H9 (cell line): ENCODE measurements at regions not wholly inside any gene's neighbourhood (a gene's known extent, or its start where the extent isn't known, plus 50 kb on each side); places are given as distances from the start of the nearest gene placed in this dataset.

Source experiments
- DNase-seq: peaks from one replicate; pipeline ENCODE4 v3.0.0-alpha.2; 2017
- H2AFZ ChIP-seq: one replicate; pipeline ENCODE4 v1.6.1; 2013; ENCODE audit warnings: mild to moderate bottlenecking, low read length, control low read depth, moderate library complexity
- H2AK5ac ChIP-seq: 2 replicates; pipeline ENCODE4 v1.6.1; 2013; ENCODE audit warnings: low read length, control low read depth, mixed read lengths; ENCODE audit not compliant: insufficient read length
- H2BK120ac ChIP-seq: one replicate; pipeline ENCODE4 v1.6.1; 2013; ENCODE audit warnings: low read depth, mild to moderate bottlenecking, low read length, control low read depth, inconsistent platforms; ENCODE audit not compliant: poor library complexity, severe bottlenecking
- H2BK12ac ChIP-seq: 2 replicates; pipeline ENCODE4 v1.6.1; 2013; ENCODE audit warnings: low read length, control low read depth, mixed read lengths, low read depth; ENCODE audit not compliant: insufficient read length
- H2BK15ac ChIP-seq: 2 replicates; pipeline ENCODE4 v1.6.1; 2013; ENCODE audit warnings: low read depth, low read length, control low read depth
- H2BK20ac ChIP-seq: one replicate; pipeline ENCODE4 v1.6.1; 2013; ENCODE audit warnings: low read depth, mild to moderate bottlenecking, low read length, control low read depth, inconsistent platforms; ENCODE audit not compliant: poor library complexity, severe bottlenecking
- H2BK5ac ChIP-seq: 2 replicates; pipeline ENCODE4 v1.6.1; 2013; ENCODE audit warnings: low read length, control low read depth, mixed read lengths; ENCODE audit not compliant: insufficient read length
- H3K14ac ChIP-seq: 2 replicates; pipeline ENCODE4 v1.6.1; 2013; ENCODE audit warnings: low read length, control low read depth; ENCODE audit not compliant: insufficient read depth
- H3K18ac ChIP-seq: 2 replicates; pipeline ENCODE4 v1.6.1; 2013; ENCODE audit warnings: low read depth, mild to moderate bottlenecking, mixed read lengths, low read length, control low read depth; ENCODE audit not compliant: insufficient read length
- H3K23ac ChIP-seq: 2 replicates; pipeline ENCODE4 v1.6.1; 2013; ENCODE audit warnings: low read length, control low read depth, mixed read lengths, low read depth; ENCODE audit not compliant: insufficient read length
- H3K23me2 ChIP-seq: 2 replicates; pipeline ENCODE4 v1.6.1; 2013; ENCODE audit warnings: low read depth, mild to moderate bottlenecking, mixed read lengths, low read length, control low read depth; ENCODE audit not compliant: insufficient read length, poor library complexity, severe bottlenecking
- H3K27ac ChIP-seq: 2 replicates; pipeline ENCODE4 v1.5.1; 2013; ENCODE audit warnings: low read length, control low read depth, mixed read lengths, low read depth; ENCODE audit not compliant: insufficient read length
- H3K27me3 ChIP-seq: 2 replicates; pipeline ENCODE4 v1.6.1; 2013; ENCODE audit warnings: low read length, control low read depth, inconsistent platforms; ENCODE audit not compliant: insufficient read depth
- H3K4ac ChIP-seq: 2 replicates; pipeline ENCODE4 v1.6.1; 2013; ENCODE audit warnings: low read depth, mild to moderate bottlenecking, control low read depth, inconsistent platforms, low read length, moderate library complexity
- H3K4me1 ChIP-seq: 2 replicates; pipeline ENCODE4 v1.6.1; 2013; ENCODE audit warnings: low read length, control low read depth, inconsistent platforms; ENCODE audit not compliant: insufficient read depth
- H3K4me2 ChIP-seq: 2 replicates; pipeline ENCODE4 v1.6.1; 2013; ENCODE audit warnings: low read length, control low read depth, mixed read lengths; ENCODE audit not compliant: insufficient read length, insufficient read depth
- H3K56ac ChIP-seq: 2 replicates; pipeline ENCODE4 v1.6.1; 2013; ENCODE audit warnings: low read depth, mild to moderate bottlenecking, mixed read lengths, low read length, control low read depth; ENCODE audit not compliant: insufficient read length
- H3K79me1 ChIP-seq: 2 replicates; pipeline ENCODE4 v1.6.1; 2013; ENCODE audit warnings: low read depth, mild to moderate bottlenecking, moderate library complexity, low read length, control low read depth, inconsistent platforms; ENCODE audit not compliant: insufficient read depth, poor library complexity, severe bottlenecking
- H3K79me2 ChIP-seq: 2 replicates; pipeline ENCODE4 v1.6.1; 2013; ENCODE audit warnings: low read length, control low read depth, inconsistent platforms; ENCODE audit not compliant: insufficient read depth
- H3K9ac ChIP-seq: 2 replicates; pipeline ENCODE4 v1.6.1; 2013; ENCODE audit warnings: low read length, control low read depth, mixed read lengths; ENCODE audit not compliant: insufficient read length; ENCODE audit errors: extremely low read depth
- H3K9me3 ChIP-seq: one replicate; pipeline ENCODE4 v1.6.1; 2013; ENCODE audit warnings: low read depth, low read length, inconsistent platforms; ENCODE audit not compliant: control insufficient read depth
- H3T11ph ChIP-seq: one replicate; pipeline ENCODE4 v1.6.1; 2013; ENCODE audit warnings: mild to moderate bottlenecking, low read length, control low read depth, inconsistent platforms
- H4K20me1 ChIP-seq: one replicate; pipeline ENCODE4 v1.6.1; 2013; ENCODE audit not compliant: control insufficient read depth, insufficient read length, insufficient read depth
- H4K5ac ChIP-seq: 2 replicates; pipeline ENCODE4 v1.6.1; 2013; ENCODE audit warnings: low read depth, mild to moderate bottlenecking, mixed read lengths, low read length, control low read depth; ENCODE audit not compliant: insufficient read length
- H4K8ac ChIP-seq: replicated peaks from 2 replicates; pipeline ENCODE4 v1.6.1; 2013; ENCODE audit warnings: low read length, control low read depth, mixed read lengths, low read depth; ENCODE audit not compliant: insufficient read length
- H4K91ac ChIP-seq: 2 replicates; pipeline ENCODE4 v1.6.1; 2013; ENCODE audit warnings: low read depth, mild to moderate bottlenecking, moderate library complexity, mixed read lengths, low read length, control low read depth; ENCODE audit not compliant: insufficient read length
- H3K27ac Mint-ChIP-seq, 3 experiments: 2 replicates in 2 of 3; 3 replicates in 1 of 3; pipeline ENCODE4 v1.8.0; 2020 to 2021; ENCODE audit warnings: mixed read lengths in 3 of 3, mild to moderate bottlenecking in 1 of 3, moderate library complexity in 1 of 3
- H3K27me3 Mint-ChIP-seq: 2 replicates; pipeline ENCODE4 v1.8.0; 2021; ENCODE audit warnings: low read depth, mild to moderate bottlenecking, moderate library complexity, mixed read lengths
- H3K36me3 Mint-ChIP-seq, 3 experiments: 2 replicates in 2 of 3; 3 replicates in 1 of 3; pipeline ENCODE4 v1.8.0; 2020 to 2021; ENCODE audit warnings: low read depth in 3 of 3, mixed read lengths in 3 of 3; ENCODE audit not compliant: insufficient read depth in 1 of 3
- H3K4me1 Mint-ChIP-seq, 2 experiments: 2 replicates each; pipeline ENCODE4 v1.8.0; 2020; ENCODE audit warnings: mixed read lengths in 2 of 2
- H3K4me3 Mint-ChIP-seq, 2 experiments: 2 replicates in 1 of 2; 3 replicates in 1 of 2; pipeline ENCODE4 v1.8.0; 2020 to 2021; ENCODE audit warnings: mild to moderate bottlenecking in 2 of 2, mixed read lengths in 2 of 2, moderate library complexity in 1 of 2
- H3K9me3 Mint-ChIP-seq, 2 experiments: 2 replicates in 1 of 2; 3 replicates in 1 of 2; pipeline ENCODE4 v1.8.0; 2020; ENCODE audit warnings: mild to moderate bottlenecking in 2 of 2, mixed read lengths in 2 of 2, moderate library complexity in 1 of 2
- CTCF ChIP-seq: fragments of 200-600 bp; sonication (generic); conservative IDR thresholded peaks from 3 replicates; pipeline ENCODE4 v1.8.0; 2021; ENCODE audit warnings: antibody characterized with exemption, mild to moderate bottlenecking
- WGBS: extraction: QIAGEN DNeasy Blood & Tissue Kit; methylation state at CpG from one replicate; pipeline ENCODE4 v1.1.7; 2013; ENCODE audit warnings: missing lambda C conversion rate, low lambda C conversion rate, mixed read lengths; ENCODE audit not compliant: insufficient read length; ENCODE audit errors: extremely low coverage; 5-methylcytosine and 5-hydroxymethylcytosine counted together

- H3K79me2 ChIP-seq = no peaks in the 10 kb centered on the region
Measured at GRCh38 chr15:93603550-93603949, 514.5 kb upstream of the RGMA start.

More at GRCh38 chr15:93603550-93603949, 514.5 kb upstream of the RGMA start:
- H3K27ac ChIP-seq = no peak overlapping the region
- no peak overlapping the region for H3K4me2 ChIP-seq
- H3K23ac ChIP-seq = no peak overlapping the region
- H4K8ac ChIP-seq = no peak overlapping the region
- H3K56ac ChIP-seq = no peak overlapping the region
- no peak overlapping the region for H2BK120ac ChIP-seq
- no peak for DNase-seq
- no peak overlapping the region for H2AK5ac ChIP-seq
- H3K27me3 Mint-ChIP-seq = no peaks in the 10 kb centered on the region; the same call in none of the 2 replicates
- no peak overlapping the region for H4K5ac ChIP-seq
- H2BK20ac ChIP-seq = no peak overlapping the region
- peaks cover 8 to 10% of the 10 kb centered on the region in 2 experiments for H3K4me1 Mint-ChIP-seq
- H3K14ac ChIP-seq = no peak overlapping the region
- no peaks in the 10 kb centered on the region for H3K27me3 ChIP-seq
- H2BK12ac ChIP-seq = no peak overlapping the region
- peaks cover 6% of the 10 kb centered on the region; the same call in 1 of the 2 replicates for H3K4me1 ChIP-seq
- no peak overlapping the region for H3K4me3 Mint-ChIP-seq
- no peaks in the 10 kb centered on the region for H3K36me3 Mint-ChIP-seq
- H3K27ac Mint-ChIP-seq = no peak overlapping the region
- no peak overlapping the region for H2AFZ ChIP-seq
- H3K79me1 ChIP-seq = no peaks in the 10 kb centered on the region
- H4K20me1 ChIP-seq = no peaks in the 10 kb centered on the region
- H2BK5ac ChIP-seq = no peak overlapping the region
- WGBS = no CpG with 5 or more reads among the region's 2 CpGs
- no peaks in the 10 kb centered on the region for H3K9me3 Mint-ChIP-seq
- H3T11ph ChIP-seq = no peak overlapping the region
- no peak for TF ChIP-seq CTCF
- no peak overlapping the region for H3K18ac ChIP-seq
- H3K4ac ChIP-seq = no peak overlapping the region
- no peak overlapping the region for H3K9ac ChIP-seq
- H3K9me3 ChIP-seq = no peaks in the 10 kb centered on the region
- H2BK15ac ChIP-seq = no peak overlapping the region
- no peak overlapping the region for H4K91ac ChIP-seq
- H3K23me2 ChIP-seq = no peaks in the 10 kb centered on the region
